T47D (cell line): ENCODE measurements at regions not wholly inside any gene's neighbourhood (a gene's known extent, or its start where the extent isn't known, plus 50 kb on each side); places are given as distances from the start of the nearest gene placed in this dataset.
"Not testable (repeated sequence)": the region's sequence is repeated elsewhere in the genome, so short reads cannot be mapped to it uniquely, and the experiment has no call there.

Experiments
- DNase-seq, 2 experiments: peaks; one replicate each; pipeline versions ENCODE4 v3.0.0 to v3.0.0-alpha.2; 2011 to 2012; ENCODE audit warnings: low read depth in 1 of 2, low spot score in 1 of 2
- JUND ChIP-seq: IDR thresholded peaks from 2 replicates; pipeline ENCODE4 v1.6.1; 2012; ENCODE audit warnings: low read depth
- in situ Hi-C: cut with HindIII; loops from 2 replicates; pipeline ENCODE4 v1.10.0; 2016; ENCODE audit warnings: low sequenced_read_pairs, low pct_unique_long_range_greater_than_20kb

GRCh38 chr13:112171570-112171965 lies 104.6 kb downstream of the SOX1 start:
- TF ChIP-seq JUND, result no peak
- in situ Hi-C loops, result no loop called here
- no peak for DNase-seq

- no peak for DNase-seq
- TF ChIP-seq JUND, result no peak
- in situ Hi-C loops, result no loop called here
Observed at GRCh38 chr13:112172017-112172416, 105.1 kb downstream of the SOX1 start.

GRCh38 chr13:112172641-112173251 lies 105.8 kb downstream of the SOX1 start:
- no peak for DNase-seq
- no peak for TF ChIP-seq JUND
- in situ Hi-C loops, result no loop called here

- no peak for DNase-seq
- in situ Hi-C loops, result no loop called here
- TF ChIP-seq JUND, result no peak
Observed at GRCh38 chr13:112174476-112175110, 107.6 kb downstream of the SOX1 start.

- no peak for DNase-seq
- in situ Hi-C loops, result no loop called here
- no peak for TF ChIP-seq JUND
Observed at GRCh38 chr13:112175162-112176075, 108.5 kb downstream of the SOX1 start.

GRCh38 chr13:112176141-112177119 lies 109.5 kb downstream of the SOX1 start:
- in situ Hi-C loops, DNase-seq: not testable (repeated sequence)

GRCh38 chr13:112177450-112178288 lies 110.7 kb downstream of the SOX1 start:
- no peak for DNase-seq
- no peak for TF ChIP-seq JUND
- in situ Hi-C loops, result no loop called here

- in situ Hi-C loops, result no loop called here
- DNase-seq, result no peak
- TF ChIP-seq JUND, result no peak
Observed at GRCh38 chr13:112178769-112179168, 111.8 kb downstream of the SOX1 start.

GRCh38 chr13:112179421-112179820 lies 112.5 kb downstream of the SOX1 start:
- in situ Hi-C loops, result no loop called here
- TF ChIP-seq JUND, result no peak
- DNase-seq, result no peak

- no peak for TF ChIP-seq JUND
- in situ Hi-C loops, result no loop called here
- no peak for DNase-seq
Observed at GRCh38 chr13:112179995-112180394, 113.0 kb downstream of the SOX1 start.

- no peak for TF ChIP-seq JUND
- in situ Hi-C loops, result no loop called here
- no peak for DNase-seq
Observed at GRCh38 chr13:112181336-112182067, 114.6 kb downstream of the SOX1 start.
